GM13977 (cell line): ENCODE measurements at regions not wholly inside any gene's neighbourhood (a gene's known extent, or its start where the extent isn't known, plus 50 kb on each side); places are given as distances from the start of the nearest gene placed in this dataset.

Experiments used
- DNase-seq: peaks from one replicate; pipeline ENCODE4 v3.0.0; 2012; ENCODE audit warnings: low spot score
- CTCF ChIP-seq: IDR thresholded peaks from 2 replicates; pipeline ENCODE4 v1.5.1; 2012; ENCODE audit warnings: mild to moderate bottlenecking, control low read depth; ENCODE audit not compliant: insufficient read depth; ENCODE audit errors: extremely low read depth, missing control alignments
- in situ Hi-C: fragments of 300-500 bp; cut with MboI; formaldehyde crosslinking; loops from one replicate; pipeline ENCODE4 v1.12.0; 2022; ENCODE audit warnings: low sequenced_read_pairs, low pct_unique_long_range_greater_than_20kb, mixed read lengths, inconsistent platforms; ENCODE audit not compliant: unreplicated experiment

GRCh38 chr4:18664171-18664570 is 642.6 kb upstream of the LCORL start:
- in situ Hi-C loops: no loop called here
- no peak for DNase-seq
- no peak for TF ChIP-seq CTCF

- no peak for TF ChIP-seq CTCF
- no peak for DNase-seq
- in situ Hi-C loops: no loop called here
These were observed 623.8 kb upstream of the LCORL start for GRCh38 chr4:18645351-18645750.

- DNase-seq: no peak
- in situ Hi-C loops: no loop called here
- no peak for TF ChIP-seq CTCF
These were observed 619.8 kb upstream of the LCORL start for GRCh38 chr4:18641334-18641733.

DNA sequence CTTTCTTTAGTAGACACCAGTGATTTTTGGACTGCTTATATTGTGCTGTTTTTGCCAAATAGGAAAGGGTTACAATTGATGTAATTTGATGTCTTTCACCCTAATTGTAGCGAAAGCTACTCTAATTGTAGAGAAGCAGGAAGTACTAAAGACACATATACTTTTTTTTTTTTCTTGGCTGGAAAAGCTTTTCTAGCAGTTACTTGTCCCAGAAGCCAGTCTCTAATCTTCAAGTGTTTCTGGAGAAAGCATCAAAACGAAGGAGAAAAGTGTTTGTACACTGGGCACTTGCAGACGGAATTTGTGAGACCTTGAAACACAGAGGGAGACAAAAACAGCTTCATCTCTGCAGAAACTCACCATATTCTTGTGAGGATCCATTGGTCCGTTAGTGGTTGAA is 616.5 kb upstream of the LCORL start:
- TF ChIP-seq CTCF: no peak
- in situ Hi-C loops: no loop called here
- DNase-seq: no peak

- in situ Hi-C loops: no loop called here
- no peak for TF ChIP-seq CTCF
- DNase-seq: no peak
These were observed 614.5 kb upstream of the LCORL start for GRCh38 chr4:18636001-18636585.

DNA sequence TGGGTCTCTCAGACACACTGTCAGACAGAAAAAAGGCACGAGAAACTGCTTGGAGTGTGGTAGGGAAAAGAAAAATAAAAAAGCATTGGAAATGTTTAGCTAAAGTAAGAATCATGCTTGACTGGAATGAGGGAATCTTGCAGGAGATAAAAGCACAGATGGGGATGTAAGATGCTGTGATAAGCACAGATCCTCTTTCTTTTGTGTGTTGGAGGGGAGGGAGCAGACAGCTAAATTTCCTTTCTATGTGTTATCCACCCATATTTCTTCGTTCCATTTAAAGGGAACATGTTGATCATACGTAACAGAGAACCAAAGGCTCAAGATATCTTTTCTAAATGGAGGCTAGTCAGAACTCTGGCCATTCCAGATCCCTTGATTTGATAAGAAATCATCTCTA is 614.0 kb upstream of the LCORL start:
- in situ Hi-C loops: no loop called here
- no peak for TF ChIP-seq CTCF
- DNase-seq: no peak

DNA sequence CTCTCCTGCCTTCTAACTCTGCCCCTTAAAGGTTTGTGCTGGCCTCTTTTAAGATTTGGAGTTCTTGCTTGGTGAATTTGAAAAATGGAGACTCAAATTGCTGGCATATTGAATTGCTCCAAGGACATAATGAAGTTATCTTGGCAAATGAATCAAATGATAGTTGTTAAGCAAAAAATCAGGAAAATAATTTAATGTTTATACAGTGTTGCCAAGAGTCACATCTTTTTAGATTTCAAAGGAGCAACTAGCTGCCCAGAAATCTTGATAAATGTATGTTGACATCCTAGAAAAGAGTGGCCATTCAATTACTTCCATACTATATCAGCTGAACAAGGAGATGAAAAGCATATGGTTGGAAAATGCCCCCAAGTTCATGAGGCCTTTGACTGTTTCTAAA is 610.0 kb upstream of the LCORL start:
- no peak for DNase-seq
- in situ Hi-C loops: no loop called here
- TF ChIP-seq CTCF: no peak
